ENCODE measurements at regions not wholly inside any gene's neighbourhood (a gene's known extent, or its start where the extent isn't known, plus 50 kb on each side); places are given as distances from the start of the nearest gene placed in this dataset.

DNA sequence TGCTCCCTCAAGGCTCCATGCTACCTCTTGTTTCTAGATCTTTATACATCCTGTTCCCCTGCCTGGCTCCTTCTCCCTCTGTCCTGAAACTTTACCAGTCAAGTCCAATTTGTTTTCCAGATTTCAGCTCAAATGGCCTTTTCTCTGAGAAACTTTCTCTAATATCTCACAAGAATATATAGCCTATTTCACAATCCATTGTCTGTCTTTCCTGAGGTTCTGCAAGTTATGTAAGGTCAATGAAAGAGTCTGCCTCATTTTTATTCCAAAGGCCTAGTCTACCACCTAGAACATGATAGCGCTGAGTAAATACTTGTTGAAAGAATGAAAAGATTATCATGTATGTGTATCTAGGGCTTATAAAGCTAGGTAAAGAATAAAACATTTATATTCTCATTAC, 348.8 kb downstream of the SPRY2 start:
- H3K27ac Mint-ChIP-seq: no peak overlapping the region
- H3K36me3 Mint-ChIP-seq: no peaks in the 10 kb centered on the region

DNA sequence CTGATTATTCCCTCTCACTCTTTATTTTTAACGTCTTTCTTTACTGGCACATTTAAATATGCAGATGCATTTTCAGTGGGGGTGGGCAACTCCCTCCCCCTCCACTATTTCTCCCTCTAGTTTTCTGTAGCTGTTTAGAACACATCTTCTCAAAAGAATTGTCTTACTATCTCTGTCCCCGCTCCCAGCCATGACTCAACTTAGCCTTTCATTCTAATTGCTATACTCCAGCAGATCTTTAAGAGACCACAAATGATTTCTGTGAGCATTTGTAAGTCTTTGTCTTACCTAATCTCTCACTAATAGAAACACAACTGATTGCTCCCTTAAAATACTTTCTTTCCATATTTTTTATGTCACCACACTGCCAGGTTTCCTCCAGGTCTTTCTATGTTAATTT, 350.9 kb downstream of the SPRY2 start:
- H3K27ac Mint-ChIP-seq: no peak overlapping the region
- H3K9me3 Mint-ChIP-seq: peaks cover 16% of the 10 kb centered on the region
- no peaks in the 10 kb centered on the region for H3K27me3 Mint-ChIP-seq (ENCODE audit: low read depth)
- DNase-seq (ENCODE audit: low spot score in 2 of 2, unreplicated experiment in 2 of 2): no peak
- no peaks in the 10 kb centered on the region for H3K4me1 Mint-ChIP-seq
- H3K4me3 Mint-ChIP-seq: no peak overlapping the region
- TF ChIP-seq, protein P1, sequence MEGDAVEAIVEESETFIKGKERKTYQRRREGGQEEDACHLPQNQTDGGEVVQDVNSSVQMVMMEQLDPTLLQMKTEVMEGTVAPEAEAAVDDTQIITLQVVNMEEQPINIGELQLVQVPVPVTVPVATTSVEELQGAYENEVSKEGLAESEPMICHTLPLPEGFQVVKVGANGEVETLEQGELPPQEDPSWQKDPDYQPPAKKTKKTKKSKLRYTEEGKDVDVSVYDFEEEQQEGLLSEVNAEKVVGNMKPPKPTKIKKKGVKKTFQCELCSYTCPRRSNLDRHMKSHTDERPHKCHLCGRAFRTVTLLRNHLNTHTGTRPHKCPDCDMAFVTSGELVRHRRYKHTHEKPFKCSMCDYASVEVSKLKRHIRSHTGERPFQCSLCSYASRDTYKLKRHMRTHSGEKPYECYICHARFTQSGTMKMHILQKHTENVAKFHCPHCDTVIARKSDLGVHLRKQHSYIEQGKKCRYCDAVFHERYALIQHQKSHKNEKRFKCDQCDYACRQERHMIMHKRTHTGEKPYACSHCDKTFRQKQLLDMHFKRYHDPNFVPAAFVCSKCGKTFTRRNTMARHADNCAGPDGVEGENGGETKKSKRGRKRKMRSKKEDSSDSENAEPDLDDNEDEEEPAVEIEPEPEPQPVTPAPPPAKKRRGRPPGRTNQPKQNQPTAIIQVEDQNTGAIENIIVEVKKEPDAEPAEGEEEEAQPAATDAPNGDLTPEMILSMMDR (IDR thresholded peaks at IDR 0.05; ENCODE audit: unreplicated experiment): no peak
- H3K36me3 Mint-ChIP-seq: no peaks in the 10 kb centered on the region

More for the DNA sequence above, 348.8 kb downstream of the SPRY2 start:
- Mint-ChIP-seq H3K4me1 (no peaks in the 10 kb centered on the region), H3K9me3 (peaks cover 16% of the 10 kb centered on the region), H3K4me3 (no peak overlapping the region), H3K27me3 (ENCODE audit: low read depth) (no peaks in the 10 kb centered on the region)
- TF ChIP-seq, protein P1 (IDR thresholded peaks at IDR 0.05; ENCODE audit: unreplicated experiment): no peak
- no peak for DNase-seq (ENCODE audit: low spot score in 2 of 2, unreplicated experiment in 2 of 2)

DNA sequence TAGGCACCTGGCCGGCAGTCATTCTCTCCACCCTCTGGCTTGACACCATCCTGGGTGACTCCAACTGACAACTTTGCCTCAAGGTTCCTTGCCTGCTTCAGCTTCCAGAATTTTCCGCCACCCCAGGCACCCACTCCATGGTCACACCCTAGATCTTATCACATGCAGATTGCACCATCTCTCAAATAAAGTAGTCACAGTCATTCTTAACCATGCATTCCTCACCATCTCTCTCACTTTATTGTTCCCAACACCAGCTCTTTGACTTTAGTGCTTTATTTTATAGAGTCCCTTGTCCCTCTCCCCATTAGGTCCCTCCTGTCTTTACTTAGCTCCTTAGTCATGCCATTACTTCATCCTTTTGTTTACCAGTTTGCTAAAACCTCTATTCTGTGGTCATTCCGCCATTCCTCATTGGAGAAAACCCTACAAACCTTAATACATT, 351.7 kb downstream of the SPRY2 start:
- DNase-seq (ENCODE audit: low spot score in 2 of 2, unreplicated experiment in 2 of 2): no peak
- TF ChIP-seq, protein P1 (IDR thresholded peaks at IDR 0.05; ENCODE audit: unreplicated experiment): no peak
- H3K4me1 Mint-ChIP-seq: no peaks in the 10 kb centered on the region
- no peaks in the 10 kb centered on the region for H3K36me3 Mint-ChIP-seq
- no peaks in the 10 kb centered on the region for H3K27me3 Mint-ChIP-seq (ENCODE audit: low read depth)
- peaks cover 16% of the 10 kb centered on the region for H3K9me3 Mint-ChIP-seq
- H3K4me3 Mint-ChIP-seq: no peak overlapping the region
- no peak overlapping the region for H3K27ac Mint-ChIP-seq

DNA sequence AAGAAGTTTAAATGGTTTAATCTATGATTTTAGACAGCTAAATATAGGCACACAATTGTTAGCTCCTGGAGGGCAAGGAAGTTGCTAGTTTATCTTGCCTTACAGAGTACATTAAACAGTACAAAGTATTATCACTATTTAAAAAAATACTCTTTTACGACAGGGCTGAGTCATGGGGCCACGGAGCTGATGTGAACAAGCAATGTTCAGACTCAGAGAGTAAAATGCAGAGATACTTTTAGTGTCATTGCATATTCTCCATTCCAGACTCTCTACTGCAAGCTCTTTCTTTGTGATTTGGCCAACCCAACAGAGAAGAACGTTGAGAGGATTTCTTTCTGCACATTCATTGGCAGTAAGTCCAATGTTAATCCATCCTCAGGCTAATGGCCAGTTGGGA, 352.4 kb downstream of the SPRY2 start:
- Mint-ChIP-seq H3K4me3 (no peak overlapping the region), H3K9me3 (peaks cover 16% of the 10 kb centered on the region), H3K27ac (no peak overlapping the region), H3K36me3 (no peaks in the 10 kb centered on the region), H3K4me1 (no peaks in the 10 kb centered on the region), H3K27me3 (ENCODE audit: low read depth) (no peaks in the 10 kb centered on the region)
- no peak for DNase-seq (ENCODE audit: low spot score in 2 of 2, unreplicated experiment in 2 of 2)
- TF ChIP-seq, protein P1 (IDR thresholded peaks at IDR 0.05; ENCODE audit: unreplicated experiment): no peak

DNA sequence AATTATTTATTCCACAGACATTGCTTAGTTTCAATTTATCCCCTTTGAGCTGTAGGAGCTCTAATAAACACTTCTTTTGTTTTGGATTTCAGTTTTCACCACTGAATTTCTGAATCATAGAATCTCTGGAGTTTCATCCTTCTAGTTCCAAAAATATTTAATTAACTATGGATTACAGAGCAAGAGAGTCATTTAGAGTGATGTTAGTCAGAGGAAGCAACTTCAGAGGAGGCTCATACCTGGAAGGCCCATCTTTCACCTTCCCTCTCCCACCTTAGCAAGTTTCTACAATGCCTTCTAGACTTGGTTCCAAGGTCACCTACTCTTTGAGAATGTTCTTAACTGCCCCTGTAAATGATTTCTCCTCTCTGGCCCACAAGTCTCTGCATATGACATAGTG, 353.2 kb downstream of the SPRY2 start:
- H3K27me3 Mint-ChIP-seq (ENCODE audit: low read depth): no peaks in the 10 kb centered on the region
- H3K9me3 Mint-ChIP-seq: peaks cover 20% of the 10 kb centered on the region
- H3K36me3 Mint-ChIP-seq: no peaks in the 10 kb centered on the region
- no peaks in the 10 kb centered on the region for H3K4me1 Mint-ChIP-seq
- no peak overlapping the region for H3K27ac Mint-ChIP-seq
- DNase-seq (ENCODE audit: low spot score in 2 of 2, unreplicated experiment in 2 of 2): no peak
- TF ChIP-seq, protein P1 (IDR thresholded peaks at IDR 0.05; ENCODE audit: unreplicated experiment): no peak
- no peak overlapping the region for H3K4me3 Mint-ChIP-seq

DNA sequence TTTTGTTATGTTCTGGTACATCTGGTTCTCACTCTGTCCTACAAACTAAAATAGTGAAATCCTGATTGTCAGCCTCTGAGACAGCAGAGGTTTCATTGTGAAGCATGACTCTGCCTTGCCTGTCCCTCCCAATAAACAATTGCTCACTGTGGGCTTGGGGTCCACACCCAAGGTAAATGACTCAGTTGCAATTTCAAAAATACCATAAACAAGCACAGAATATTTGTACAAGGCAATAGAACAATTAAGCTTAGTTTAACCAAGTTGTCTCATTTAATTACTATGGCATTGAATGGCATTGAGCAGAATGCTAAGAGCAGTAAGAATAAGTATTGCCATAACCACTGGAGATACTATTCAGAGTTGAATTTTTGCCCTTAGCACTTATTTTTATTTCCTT, 353.6 kb downstream of the SPRY2 start:
- H3K36me3 Mint-ChIP-seq: peaks cover 1% of the 10 kb centered on the region
- no peaks in the 10 kb centered on the region for H3K4me1 Mint-ChIP-seq
- no peak for DNase-seq (ENCODE audit: low spot score in 2 of 2, unreplicated experiment in 2 of 2)
- H3K27ac Mint-ChIP-seq: no peak overlapping the region
- H3K4me3 Mint-ChIP-seq: no peak overlapping the region
- TF ChIP-seq, protein P1 (IDR thresholded peaks at IDR 0.05; ENCODE audit: unreplicated experiment): no peak
- H3K27me3 Mint-ChIP-seq (ENCODE audit: low read depth): no peaks in the 10 kb centered on the region
- H3K9me3 Mint-ChIP-seq: peaks cover 23% of the 10 kb centered on the region
